NCI-H2227 treated with DMSO at 0.1 percent for 48 hours (cell line): ENCODE measurements at regions not wholly inside any gene's neighbourhood (a gene's known extent, or its start where the extent isn't known, plus 50 kb on each side); places are given as distances from the start of the nearest gene placed in this dataset.
"Not testable (repeated sequence)": the region's sequence is repeated elsewhere in the genome, so short reads cannot be mapped to it uniquely, and the experiment has no call there.

ENCODE experiments used
- DNase-seq: peaks from one replicate; lab custom pipeline; 2025; lab: John Stamatoyannopoulos, UW

DNA sequence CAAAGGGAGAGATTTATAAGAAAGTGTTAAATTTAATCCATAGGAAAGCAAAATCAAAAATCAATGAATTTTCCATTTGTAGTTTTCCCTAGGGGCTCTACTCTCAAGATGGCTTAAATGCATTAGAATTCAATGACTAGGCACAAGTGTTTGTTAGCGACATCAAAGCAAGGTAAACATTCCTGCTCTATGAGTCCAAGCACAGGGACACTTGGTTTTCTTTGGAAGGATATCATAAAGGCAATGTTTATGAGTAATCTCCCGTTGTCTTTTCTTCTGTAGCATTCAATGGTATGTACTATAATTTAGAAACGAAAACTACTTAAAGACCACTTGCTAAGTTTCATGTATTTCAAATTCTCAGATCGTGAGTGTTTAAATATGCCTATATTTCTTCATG is 54.8 kb upstream of the ZNF717 start:
- DNase-seq: not testable (repeated sequence)

- DNase-seq: not testable (repeated sequence)
These were observed 65.1 kb upstream of the ZNF717 start for GRCh38 chr3:75850301-75851008.

DNA sequence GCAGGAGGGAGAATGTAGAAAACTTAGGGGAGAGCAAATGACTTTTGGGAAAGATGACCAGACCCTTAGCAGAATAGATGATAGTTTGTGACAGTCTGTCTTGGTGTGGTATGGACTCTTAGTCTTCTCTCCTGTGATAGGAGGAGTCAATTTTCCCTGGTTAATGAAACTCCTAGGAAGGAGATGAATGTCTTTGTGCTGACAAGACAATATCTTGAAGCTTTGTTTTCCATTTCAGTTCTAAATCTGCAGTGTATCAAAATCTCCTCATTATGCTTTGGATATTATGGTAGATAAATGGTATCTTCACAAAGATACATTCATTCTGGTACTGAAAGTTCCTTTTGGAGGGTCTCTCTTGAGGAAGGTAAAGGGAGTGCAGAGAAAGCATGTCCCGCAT is 77.8 kb upstream of the ZNF717 start:
- DNase-seq: no peak

DNA sequence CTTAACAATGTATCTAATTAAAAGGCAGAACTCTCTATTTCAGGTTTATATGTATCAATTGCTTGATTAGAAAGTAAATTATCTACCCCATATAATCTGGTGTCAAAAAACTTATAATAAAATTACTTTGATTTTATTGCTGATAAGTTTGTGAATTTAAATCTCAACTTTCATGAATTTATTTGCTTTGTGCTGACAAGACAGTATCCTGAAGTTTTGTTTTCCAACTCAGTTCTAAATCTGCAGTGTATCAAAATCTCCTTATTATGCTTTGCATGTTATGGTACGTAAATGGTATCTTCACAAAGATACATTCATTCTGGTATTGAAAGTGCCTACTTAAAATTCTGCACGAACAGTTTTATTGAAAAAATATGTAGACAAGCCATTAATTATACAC is 78.5 kb upstream of the ZNF717 start:
- no peak for DNase-seq

GRCh38 chr3:75883719-75884118 is 98.4 kb upstream of the ZNF717 start:
- not testable (repeated sequence) for DNase-seq

GRCh38 chr3:75886971-75887526 is 101.7 kb upstream of the ZNF717 start:
- DNase-seq: no peak

GRCh38 chr3:75894234-75894633 is 108.9 kb upstream of the ZNF717 start:
- DNase-seq: no peak

DNA sequence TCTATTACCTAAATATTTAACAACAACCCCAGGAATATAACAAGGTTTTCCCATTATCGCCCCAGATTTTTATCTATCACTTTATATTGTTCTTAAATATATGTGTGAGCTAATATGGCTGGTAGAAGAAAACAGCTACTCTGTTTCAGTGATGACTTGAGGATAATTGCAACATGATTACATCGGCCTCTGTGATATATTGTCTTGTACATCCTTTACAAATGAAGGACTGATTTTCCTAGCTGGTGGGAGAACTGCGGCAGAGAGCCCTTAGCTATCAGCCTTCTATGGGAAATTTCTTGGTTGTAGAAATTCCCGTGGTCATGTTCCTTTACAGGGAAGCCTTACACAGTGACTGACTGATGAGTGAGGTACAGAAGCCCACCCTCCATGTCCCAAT is 110.9 kb upstream of the ZNF717 start:
- no peak for DNase-seq

DNA sequence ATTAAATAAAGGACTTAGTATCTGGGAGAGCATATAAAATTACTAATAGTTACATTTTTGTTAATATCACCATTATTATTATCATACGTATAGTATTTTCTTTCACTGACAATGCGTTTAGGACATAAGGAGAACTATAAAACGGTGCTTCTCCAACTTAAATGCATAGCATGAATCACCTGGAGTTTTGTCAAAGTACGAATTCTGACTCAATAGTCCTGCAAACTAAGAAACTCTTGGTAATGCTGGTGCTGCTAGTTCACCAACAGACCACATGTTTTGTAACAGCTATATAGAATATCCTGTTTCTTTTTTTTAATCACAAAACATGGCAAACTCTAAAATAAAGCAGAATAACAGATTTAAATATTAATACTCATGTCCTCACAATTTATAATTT is 116.1 kb upstream of the ZNF717 start:
- not testable (repeated sequence) for DNase-seq

- no peak for DNase-seq
These were observed 121.3 kb upstream of the ZNF717 start for GRCh38 chr3:75906555-75907112.

GRCh38 chr3:75913800-75914350 is 128.5 kb upstream of the ZNF717 start:
- DNase-seq: no peak

DNA sequence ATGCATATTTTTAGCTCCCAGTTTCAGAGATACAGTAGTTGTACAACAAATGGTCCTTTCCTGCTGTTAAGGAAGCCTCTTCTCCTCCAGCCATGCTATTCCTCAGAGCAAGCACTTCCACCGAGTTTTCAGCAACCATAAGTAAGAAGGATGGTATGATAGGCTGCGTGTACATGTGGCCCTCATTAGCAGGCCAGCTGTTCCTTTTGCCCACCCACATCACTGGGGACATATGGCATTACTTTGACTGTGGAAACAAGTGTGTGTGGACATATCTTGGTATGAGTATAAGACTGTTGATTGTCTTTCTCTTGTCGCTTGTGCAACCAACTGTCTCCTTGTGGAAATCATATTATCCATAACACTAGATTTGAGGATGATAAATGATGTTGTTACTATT is 129.4 kb upstream of the ZNF717 start:
- not testable (repeated sequence) for DNase-seq

GRCh38 chr3:75938921-75939320 is 153.6 kb upstream of the ZNF717 start:
- no peak for DNase-seq

GRCh38 chr3:75951941-75952340 is 166.6 kb upstream of the ZNF717 start:
- no peak for DNase-seq

GRCh38 chr3:75960031-75960430 is 174.7 kb upstream of the ZNF717 start:
- DNase-seq: not testable (repeated sequence)

GRCh38 chr3:75962054-75962453 is 176.7 kb upstream of the ZNF717 start:
- not testable (repeated sequence) for DNase-seq

- DNase-seq: no peak
These were observed 181.7 kb upstream of the ZNF717 start for GRCh38 chr3:75967071-75967470.

- DNase-seq: no peak
These were observed 193.3 kb upstream of the ZNF717 start for GRCh38 chr3:75978686-75979085.

DNA sequence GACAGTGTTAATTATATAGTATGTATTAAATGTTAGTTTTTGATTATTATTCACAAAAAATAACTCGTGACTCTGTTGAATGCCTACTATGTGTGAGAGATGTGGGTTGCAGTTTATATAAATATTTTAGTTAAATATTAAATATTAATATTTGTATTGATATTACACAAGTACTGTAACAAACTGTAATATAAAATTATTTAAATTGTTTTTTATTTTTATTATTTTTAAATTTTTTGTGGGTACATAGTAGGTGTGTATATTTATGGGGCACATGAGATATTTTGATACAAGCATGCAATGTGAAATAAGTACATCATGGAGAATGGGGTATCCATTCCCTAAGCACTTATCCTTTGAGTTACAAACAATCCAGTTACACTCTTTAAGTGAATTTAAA is 196.1 kb upstream of the ZNF717 start:
- DNase-seq: no peak

DNA sequence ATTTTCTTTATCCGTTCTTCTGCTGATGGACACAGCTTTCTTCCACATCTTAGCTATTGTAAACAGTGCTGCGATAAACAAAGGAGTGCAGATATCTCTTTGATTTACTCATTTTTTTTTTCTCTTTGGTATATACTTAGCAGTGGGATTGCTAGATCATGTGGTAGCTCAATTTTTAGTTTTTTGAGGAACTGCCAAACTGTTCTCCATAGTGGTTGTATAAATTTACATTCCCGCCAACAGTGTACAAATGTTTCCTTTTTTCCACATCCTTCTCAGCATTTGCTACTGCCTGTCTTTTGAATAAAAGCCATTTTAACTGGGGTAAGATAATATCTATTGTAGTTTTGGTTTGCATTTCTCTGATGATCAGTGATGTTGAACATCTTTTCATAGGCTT is 196.8 kb upstream of the ZNF717 start:
- no peak for DNase-seq

GRCh38 chr3:75983111-75983510 is 197.8 kb upstream of the ZNF717 start:
- no peak for DNase-seq

GRCh38 chr3:75983609-75984290 is 198.4 kb upstream of the ZNF717 start:
- DNase-seq: no peak

DNA sequence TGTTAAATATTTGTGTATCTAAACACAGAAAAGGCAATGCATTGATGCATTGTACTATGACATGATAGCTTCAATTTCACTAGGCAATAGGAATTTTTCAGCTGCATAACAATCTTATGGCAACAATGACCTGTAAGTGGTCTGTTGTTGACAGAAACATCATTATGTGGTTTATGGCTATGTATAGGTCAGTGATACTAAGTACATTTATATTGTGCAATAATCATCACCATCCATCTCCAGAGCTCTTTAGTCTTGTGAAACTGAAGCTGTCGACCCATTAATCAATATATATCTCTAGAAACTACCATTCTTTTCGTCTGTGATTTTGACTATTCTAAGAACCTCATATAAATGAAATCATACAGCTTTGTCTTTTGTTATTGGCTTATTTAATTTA is 200.1 kb upstream of the ZNF717 start:
- DNase-seq: no peak
